ENCODE measurements at regions not wholly inside any gene's neighbourhood (a gene's known extent, or its start where the extent isn't known, plus 50 kb on each side); places are given as distances from the start of the nearest gene placed in this dataset.

DNA sequence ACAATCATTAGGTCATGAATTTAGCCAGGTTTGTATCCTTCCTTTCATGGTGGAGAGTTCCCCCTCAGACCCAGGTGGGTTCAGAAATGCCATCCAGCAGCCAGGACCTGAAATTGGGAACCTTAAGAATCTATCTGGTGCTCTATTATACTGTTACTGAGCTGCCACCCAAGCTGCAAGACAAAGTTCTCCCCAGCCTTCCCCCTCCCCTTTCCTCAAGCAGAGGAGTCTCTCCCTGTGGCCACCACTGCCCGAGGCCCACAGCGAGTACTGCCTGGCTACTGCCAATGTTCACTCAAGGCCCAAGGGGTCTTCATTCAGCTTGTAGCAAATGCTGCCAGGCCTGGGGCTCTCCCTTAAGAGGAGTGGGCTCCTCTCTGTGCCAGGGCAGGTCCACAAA lies 133.8 kb downstream of the TMEM38B start:
- H3K4me3 ChIP-seq (ENCODE audit: low read depth, low read length, poor library complexity, severe bottlenecking), result no peak overlapping the region
- H3K4me2 ChIP-seq (ENCODE audit: low read length), result no peak overlapping the region
- H3K27ac ChIP-seq (ENCODE audit: low read depth, low read length, poor library complexity, severe bottlenecking), result no peak overlapping the region
- H2AFZ ChIP-seq (ENCODE audit: low read length), result no peak overlapping the region
- intact Hi-C loops (cut with micrococcal nuclease; ENCODE audit: unreplicated experiment), result no loop called here
- no peak for TF ChIP-seq EZH2phosphoT487 (IDR thresholded peaks at IDR 0.05; ENCODE audit: borderline replicate concordance, low read depth, low read length)
- TF ChIP-seq, protein P1, sequence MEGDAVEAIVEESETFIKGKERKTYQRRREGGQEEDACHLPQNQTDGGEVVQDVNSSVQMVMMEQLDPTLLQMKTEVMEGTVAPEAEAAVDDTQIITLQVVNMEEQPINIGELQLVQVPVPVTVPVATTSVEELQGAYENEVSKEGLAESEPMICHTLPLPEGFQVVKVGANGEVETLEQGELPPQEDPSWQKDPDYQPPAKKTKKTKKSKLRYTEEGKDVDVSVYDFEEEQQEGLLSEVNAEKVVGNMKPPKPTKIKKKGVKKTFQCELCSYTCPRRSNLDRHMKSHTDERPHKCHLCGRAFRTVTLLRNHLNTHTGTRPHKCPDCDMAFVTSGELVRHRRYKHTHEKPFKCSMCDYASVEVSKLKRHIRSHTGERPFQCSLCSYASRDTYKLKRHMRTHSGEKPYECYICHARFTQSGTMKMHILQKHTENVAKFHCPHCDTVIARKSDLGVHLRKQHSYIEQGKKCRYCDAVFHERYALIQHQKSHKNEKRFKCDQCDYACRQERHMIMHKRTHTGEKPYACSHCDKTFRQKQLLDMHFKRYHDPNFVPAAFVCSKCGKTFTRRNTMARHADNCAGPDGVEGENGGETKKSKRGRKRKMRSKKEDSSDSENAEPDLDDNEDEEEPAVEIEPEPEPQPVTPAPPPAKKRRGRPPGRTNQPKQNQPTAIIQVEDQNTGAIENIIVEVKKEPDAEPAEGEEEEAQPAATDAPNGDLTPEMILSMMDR (conservative IDR thresholded peaks at IDR 0.05; ENCODE audit: low read length), result no peak
- no peaks in the 10 kb centered on the region for H4K20me1 ChIP-seq (ENCODE audit: insufficient read depth, low read length)
- ChIA-PET POLR2A (no interaction called here), CTCF (ENCODE audit: unreplicated experiment) (no interaction called here)
- no peaks in the 10 kb centered on the region for H3K4me1 ChIP-seq (ENCODE audit: insufficient read depth, low read length, poor library complexity, severe bottlenecking)
- no peaks in the 10 kb centered on the region for H3K79me2 ChIP-seq (ENCODE audit: insufficient read depth, low read depth, low read length)
- H3K36me3 ChIP-seq (ENCODE audit: insufficient read depth, low read length), result no peaks in the 10 kb centered on the region
- BruUV-seq (replicated peaks), result no TSS peak
- no peak for DNase-seq (ENCODE audit: low spot score)
- H3K9me2 ChIP-seq (ENCODE audit: insufficient read depth, low read length), result no peaks in the 10 kb centered on the region
- H3K9me3 ChIP-seq (ENCODE audit: low read length), result no peaks in the 10 kb centered on the region

GRCh38 chr9:105828596-105829213 lies 134.4 kb downstream of the TMEM38B start:
- CTCF ChIA-PET (ENCODE audit: unreplicated experiment), result no interaction called here
- H3K4me2 ChIP-seq (ENCODE audit: low read length), result no peak overlapping the region
- BruUV-seq (replicated peaks), result no TSS peak

DNA sequence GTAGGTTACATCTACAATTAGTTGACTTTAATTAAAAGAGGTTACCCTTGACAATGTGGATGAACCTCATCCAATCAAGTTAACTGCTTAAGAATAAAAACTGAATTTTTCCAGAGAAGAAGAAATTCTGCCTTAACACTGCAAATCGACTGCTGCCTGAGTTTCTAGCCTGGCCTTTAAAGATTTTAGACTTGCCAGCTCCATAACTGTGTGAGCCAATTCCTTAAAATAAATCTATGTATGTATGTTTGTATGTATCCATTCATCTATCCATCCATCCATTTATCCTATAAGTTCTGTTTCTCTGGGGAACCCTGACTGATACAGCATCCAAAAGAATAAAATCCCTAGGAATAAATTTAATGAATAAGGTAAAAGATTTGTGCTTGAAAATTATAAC lies 136.1 kb downstream of the TMEM38B start:
- CTCF ChIA-PET (ENCODE audit: unreplicated experiment), result no interaction called here

More at GRCh38 chr9:105828596-105829213, 134.4 kb downstream of the TMEM38B start:
- H3K36me3 ChIP-seq (ENCODE audit: insufficient read depth, low read length), result no peaks in the 10 kb centered on the region
- H3K4me3 ChIP-seq (ENCODE audit: low read depth, low read length, poor library complexity, severe bottlenecking), result no peak overlapping the region
- H2AFZ ChIP-seq (ENCODE audit: low read length), result no peak overlapping the region
- H4K20me1 ChIP-seq (ENCODE audit: insufficient read depth, low read length), result no peaks in the 10 kb centered on the region
- no peak for TF ChIP-seq EZH2phosphoT487 (IDR thresholded peaks at IDR 0.05; ENCODE audit: borderline replicate concordance, low read depth, low read length)
- TF ChIP-seq, protein P1 (conservative IDR thresholded peaks at IDR 0.05; ENCODE audit: low read length), result no peak
- intact Hi-C loops (cut with micrococcal nuclease; ENCODE audit: unreplicated experiment), result no loop called here
- POLR2A ChIA-PET, result no interaction called here
- H3K9me2 ChIP-seq (ENCODE audit: insufficient read depth, low read length), result no peaks in the 10 kb centered on the region
- H3K27ac ChIP-seq (ENCODE audit: low read depth, low read length, poor library complexity, severe bottlenecking), result no peak overlapping the region
- H3K4me1 ChIP-seq (ENCODE audit: insufficient read depth, low read length, poor library complexity, severe bottlenecking), result no peaks in the 10 kb centered on the region
- DNase-seq (ENCODE audit: low spot score), result no peak
- H3K79me2 ChIP-seq (ENCODE audit: insufficient read depth, low read depth, low read length), result no peaks in the 10 kb centered on the region
- no peaks in the 10 kb centered on the region for H3K9me3 ChIP-seq (ENCODE audit: low read length)

More for the DNA sequence above, 136.1 kb downstream of the TMEM38B start:
- no peak for DNase-seq (ENCODE audit: low spot score)
- H3K9me3 ChIP-seq (ENCODE audit: low read length), result no peaks in the 10 kb centered on the region
- POLR2A ChIA-PET, result no interaction called here
- no peaks in the 10 kb centered on the region for H3K9me2 ChIP-seq (ENCODE audit: insufficient read depth, low read length)
- no TSS peak for BruUV-seq (replicated peaks)
- TF ChIP-seq, protein P1 (conservative IDR thresholded peaks at IDR 0.05; ENCODE audit: low read length), result no peak
- TF ChIP-seq EZH2phosphoT487 (IDR thresholded peaks at IDR 0.05; ENCODE audit: borderline replicate concordance, low read depth, low read length), result no peak
- H3K4me2 ChIP-seq (ENCODE audit: low read length), result no peak overlapping the region
- H3K27ac ChIP-seq (ENCODE audit: low read depth, low read length, poor library complexity, severe bottlenecking), result no peak overlapping the region
- no peaks in the 10 kb centered on the region for H3K79me2 ChIP-seq (ENCODE audit: insufficient read depth, low read depth, low read length)
- H2AFZ ChIP-seq (ENCODE audit: low read length), result no peak overlapping the region
- intact Hi-C loops (cut with micrococcal nuclease; ENCODE audit: unreplicated experiment), result no loop called here
- no peak overlapping the region for H3K4me3 ChIP-seq (ENCODE audit: low read depth, low read length, poor library complexity, severe bottlenecking)
- no peaks in the 10 kb centered on the region for H3K36me3 ChIP-seq (ENCODE audit: insufficient read depth, low read length)
- H3K4me1 ChIP-seq (ENCODE audit: insufficient read depth, low read length, poor library complexity, severe bottlenecking), result no peaks in the 10 kb centered on the region
- no peaks in the 10 kb centered on the region for H4K20me1 ChIP-seq (ENCODE audit: insufficient read depth, low read length)
